Fibroblast of mammary gland (primary cell): ENCODE measurements at regions not wholly inside any gene's neighbourhood (a gene's known extent, or its start where the extent isn't known, plus 50 kb on each side); places are given as distances from the start of the nearest gene placed in this dataset.

Experiments
- DNase-seq: peaks from one replicate; pipeline ENCODE4 v3.0.0-alpha.2; 2010; ENCODE audit warnings: low read depth
- H3K4me3 ChIP-seq: 2 replicates; pipeline ENCODE4 v1.5.1; 2011; ENCODE audit warnings: low read depth, mild to moderate bottlenecking, low read length, moderate library complexity; ENCODE audit not compliant: control insufficient read depth
- TF ChIP-seq, protein P1 (sequence below): conservative IDR thresholded peaks from 2 replicates; pipeline ENCODE4 v1.5.1; 2011; ENCODE audit warnings: low read depth, low read length, inconsistent platforms; ENCODE audit not compliant: control insufficient read depth, insufficient read depth

DNA sequence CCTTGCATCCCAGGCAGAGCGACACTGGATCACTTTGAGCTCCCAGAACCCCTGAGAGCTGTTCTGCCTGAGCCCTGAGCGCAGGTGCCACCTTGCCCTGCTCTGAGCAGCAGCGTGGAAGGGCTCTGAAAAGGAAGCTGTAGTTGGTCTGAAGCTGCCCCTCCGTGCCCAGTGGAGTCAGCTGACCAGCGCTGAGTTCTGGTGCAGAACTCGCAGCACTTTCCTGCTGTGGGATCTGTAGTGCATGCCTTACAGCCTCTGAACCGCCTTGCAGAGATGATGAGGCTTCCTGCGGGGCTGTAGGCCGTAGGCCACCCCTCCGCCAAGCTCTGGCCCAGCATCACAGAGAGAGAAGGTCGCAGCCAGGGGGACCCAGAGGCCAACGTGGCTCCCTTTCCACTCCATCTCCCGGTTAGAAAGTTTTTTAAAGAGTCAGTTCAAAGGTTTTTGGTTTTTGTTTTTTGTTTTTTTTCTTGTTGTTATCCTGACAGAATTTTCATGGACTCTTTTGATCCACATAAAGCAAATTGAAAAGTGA, 158.3 kb upstream of the CST7 start:
- no peak overlapping the region for H3K4me3 ChIP-seq
- TF ChIP-seq, protein P1, sequence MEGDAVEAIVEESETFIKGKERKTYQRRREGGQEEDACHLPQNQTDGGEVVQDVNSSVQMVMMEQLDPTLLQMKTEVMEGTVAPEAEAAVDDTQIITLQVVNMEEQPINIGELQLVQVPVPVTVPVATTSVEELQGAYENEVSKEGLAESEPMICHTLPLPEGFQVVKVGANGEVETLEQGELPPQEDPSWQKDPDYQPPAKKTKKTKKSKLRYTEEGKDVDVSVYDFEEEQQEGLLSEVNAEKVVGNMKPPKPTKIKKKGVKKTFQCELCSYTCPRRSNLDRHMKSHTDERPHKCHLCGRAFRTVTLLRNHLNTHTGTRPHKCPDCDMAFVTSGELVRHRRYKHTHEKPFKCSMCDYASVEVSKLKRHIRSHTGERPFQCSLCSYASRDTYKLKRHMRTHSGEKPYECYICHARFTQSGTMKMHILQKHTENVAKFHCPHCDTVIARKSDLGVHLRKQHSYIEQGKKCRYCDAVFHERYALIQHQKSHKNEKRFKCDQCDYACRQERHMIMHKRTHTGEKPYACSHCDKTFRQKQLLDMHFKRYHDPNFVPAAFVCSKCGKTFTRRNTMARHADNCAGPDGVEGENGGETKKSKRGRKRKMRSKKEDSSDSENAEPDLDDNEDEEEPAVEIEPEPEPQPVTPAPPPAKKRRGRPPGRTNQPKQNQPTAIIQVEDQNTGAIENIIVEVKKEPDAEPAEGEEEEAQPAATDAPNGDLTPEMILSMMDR, result no peak
- DNase-seq, result no peak

DNA sequence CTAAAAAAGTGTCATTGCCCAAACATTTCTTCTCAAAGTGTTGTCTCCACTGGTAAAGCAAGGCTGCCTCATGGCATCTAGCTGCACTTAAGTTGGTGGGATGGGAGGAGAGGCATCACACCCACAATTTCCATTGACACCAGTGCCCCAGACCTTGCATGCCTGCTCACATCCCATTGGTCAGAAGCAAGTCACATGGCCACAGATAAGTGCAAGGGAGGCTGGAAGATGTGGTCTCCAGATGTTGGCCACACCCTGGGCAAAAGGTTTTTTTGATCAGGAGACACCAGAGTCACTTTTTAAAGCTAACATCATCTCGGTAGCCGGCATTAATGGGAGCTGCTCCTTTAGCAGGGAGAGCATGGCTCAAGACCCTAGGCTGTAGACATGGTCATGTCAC, 157.1 kb upstream of the CST7 start:
- TF ChIP-seq, protein P1, result no peak
- no peak for DNase-seq
- H3K4me3 ChIP-seq, result no peak overlapping the region

DNA sequence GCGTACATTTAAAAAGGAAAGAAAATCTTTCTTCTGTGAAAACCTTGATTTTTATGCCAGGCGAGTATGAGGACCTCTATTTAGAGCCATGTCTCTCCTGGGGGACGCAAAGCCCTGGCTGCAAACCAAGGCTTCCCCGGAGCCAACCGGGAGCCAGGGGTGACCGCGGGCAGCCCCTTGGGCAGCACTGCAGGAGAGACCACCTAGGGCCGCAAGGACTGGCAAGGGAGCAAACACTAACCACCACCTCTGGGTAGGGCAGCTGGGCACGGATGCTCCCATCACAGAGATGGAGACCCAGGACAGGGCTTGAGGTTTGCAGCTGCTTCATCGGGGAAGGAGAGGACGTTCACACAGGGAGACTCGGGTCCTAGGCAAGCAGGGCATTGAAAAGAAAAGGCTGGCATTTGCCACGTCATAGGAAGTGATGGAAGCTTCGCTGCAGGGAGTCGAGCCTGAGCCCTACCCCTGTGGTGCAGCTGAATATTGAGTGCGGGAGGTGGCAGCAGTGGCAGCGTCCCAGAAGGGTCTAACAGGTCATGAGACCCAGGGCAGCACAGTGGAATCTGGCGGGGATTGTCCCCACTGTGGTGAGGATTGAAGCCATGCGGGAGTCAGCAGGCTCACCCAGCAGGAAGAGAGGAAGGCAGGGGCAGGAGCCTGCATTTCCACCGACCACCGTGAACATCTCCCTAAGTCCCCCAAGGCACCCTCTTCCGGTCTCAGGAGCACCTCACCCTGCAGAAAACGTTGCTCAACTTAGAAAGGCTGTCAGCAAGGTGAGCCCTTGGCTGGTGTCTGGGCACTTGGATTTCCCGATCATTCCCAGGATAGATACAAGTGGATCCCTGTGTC, 156.2 kb upstream of the CST7 start:
- DNase-seq, result no peak
- H3K4me3 ChIP-seq, result no peak overlapping the region
- TF ChIP-seq, protein P1, result no peak

DNA sequence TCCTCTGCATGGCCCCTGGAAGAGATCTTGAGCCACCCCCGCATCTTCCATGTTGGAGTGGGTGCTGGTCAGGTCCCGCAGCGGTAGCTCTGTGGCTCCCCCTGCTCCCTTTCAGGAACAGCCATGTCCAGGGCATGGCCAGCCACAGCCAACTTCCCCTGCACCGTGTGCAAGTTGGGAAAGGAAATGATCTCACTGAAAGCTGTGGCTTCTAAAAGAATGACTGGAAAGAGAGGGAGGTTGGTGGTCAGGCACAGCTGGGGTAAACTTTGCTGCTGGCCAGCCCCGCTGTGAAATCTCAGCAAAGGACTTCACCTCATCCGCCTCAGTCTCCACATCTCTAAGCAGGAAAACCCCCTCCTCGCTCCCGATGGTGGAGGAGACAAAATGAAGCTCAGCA, 153.6 kb upstream of the CST7 start:
- TF ChIP-seq, protein P1, result no peak
- DNase-seq, result no peak
- H3K4me3 ChIP-seq, result no peak overlapping the region

DNA sequence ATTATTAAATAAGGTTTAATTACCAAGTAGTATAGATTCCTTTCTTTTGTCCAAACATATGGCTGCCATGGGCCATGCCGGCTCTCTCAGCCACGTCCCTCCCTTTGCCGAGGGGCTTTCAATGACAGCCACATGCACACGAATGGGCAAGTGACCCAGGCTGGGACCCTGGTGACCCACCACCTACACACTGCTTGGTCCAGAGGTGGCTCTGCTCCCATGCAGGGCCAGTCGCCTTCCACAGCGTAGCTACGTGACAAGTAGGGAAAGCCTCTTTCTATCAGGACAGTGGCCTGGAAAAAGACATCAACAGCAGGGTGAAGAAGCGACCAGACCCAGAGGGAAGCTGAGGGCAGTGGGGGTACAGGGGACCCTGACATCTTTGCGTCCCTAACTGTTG, 152.8 kb upstream of the CST7 start:
- TF ChIP-seq, protein P1, result no peak
- DNase-seq, result no peak
- no peak overlapping the region for H3K4me3 ChIP-seq

DNA sequence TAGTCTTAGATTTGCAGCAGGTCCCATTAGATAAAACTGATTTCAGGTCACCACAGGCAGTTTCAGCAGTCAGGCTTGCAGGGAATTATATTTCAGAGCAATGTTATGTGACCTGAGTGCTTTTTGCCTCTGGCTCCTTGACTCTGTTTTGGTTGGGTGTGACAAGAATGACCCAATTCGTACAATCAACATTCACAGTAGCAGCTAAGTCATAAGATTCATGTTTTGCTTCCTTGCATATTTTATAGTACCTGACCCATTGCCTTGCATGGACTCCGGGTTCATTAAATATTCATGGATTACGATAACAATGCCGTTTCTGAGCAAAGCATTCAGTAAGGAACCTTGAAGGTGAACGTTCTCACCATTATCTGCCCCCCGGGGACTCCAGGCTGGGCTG, 152.0 kb upstream of the CST7 start:
- no peak for DNase-seq
- H3K4me3 ChIP-seq, result no peak overlapping the region
- TF ChIP-seq, protein P1, result no peak
